IPS DF 4.7 (cell line): ENCODE measurements at regions not wholly inside any gene's neighbourhood (a gene's known extent, or its start where the extent isn't known, plus 50 kb on each side); places are given as distances from the start of the nearest gene placed in this dataset.
"Not testable (repeated sequence)": the region's sequence is repeated elsewhere in the genome, so short reads cannot be mapped to it uniquely, and the experiment has no call there.

ENCODE experiments used
- DNase-seq: peaks from one replicate; pipeline ENCODE4 v3.0.0-alpha.2; 2013; ENCODE audit warnings: low spot score; ENCODE audit errors: extremely low read depth

DNA sequence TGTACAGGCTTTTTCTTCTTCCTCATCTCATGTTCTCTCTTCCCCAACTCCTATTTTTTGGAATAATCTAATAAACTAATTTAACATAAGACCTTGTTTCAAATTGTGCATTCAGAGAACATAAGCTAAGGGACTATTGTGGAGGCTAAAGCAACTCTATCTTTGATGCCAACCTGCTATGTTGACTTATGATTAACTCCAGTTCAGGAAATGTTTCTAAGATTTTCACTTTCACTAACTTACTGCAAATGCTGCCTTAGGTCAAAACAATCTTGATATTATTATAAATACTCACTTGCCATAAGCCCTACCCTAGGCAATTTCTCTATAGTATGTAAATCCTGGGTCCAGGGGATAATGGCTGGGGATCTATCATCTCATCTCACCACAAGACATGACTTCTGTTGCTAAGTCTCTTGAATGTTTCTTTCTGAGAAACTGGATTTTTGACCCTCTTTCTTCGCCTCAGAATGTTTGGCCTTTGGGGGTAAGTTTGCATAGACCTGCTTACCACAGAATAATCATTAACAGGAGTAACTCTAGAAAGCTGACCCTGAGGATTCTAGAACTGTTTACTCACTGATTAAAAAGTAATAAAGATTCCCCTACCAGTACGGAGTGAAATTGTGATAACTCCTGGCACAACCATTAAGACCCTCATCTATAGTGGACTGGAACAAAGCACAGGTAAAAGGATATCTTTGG lies 768.1 kb downstream of the GBE1 start:
- no peak for DNase-seq

DNA sequence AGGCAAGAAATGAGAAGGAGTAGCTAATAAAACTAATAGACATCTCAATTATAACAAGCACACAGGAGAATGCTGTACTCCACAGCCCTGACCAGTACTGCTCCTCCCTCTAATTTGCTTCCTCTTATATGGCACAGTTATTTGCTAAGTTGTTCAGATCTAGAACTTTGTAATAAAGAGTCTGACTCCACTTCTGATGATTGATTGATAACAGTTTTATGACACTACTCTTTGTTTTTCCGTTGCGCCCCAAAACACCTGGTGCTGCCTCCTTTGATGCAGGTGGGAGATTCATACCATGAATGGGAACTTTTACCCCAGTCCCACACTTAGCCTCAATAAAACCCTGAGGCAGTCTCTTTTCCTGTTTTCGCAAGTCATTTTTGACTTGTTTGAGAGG lies 777.7 kb downstream of the GBE1 start:
- no peak for DNase-seq

DNA sequence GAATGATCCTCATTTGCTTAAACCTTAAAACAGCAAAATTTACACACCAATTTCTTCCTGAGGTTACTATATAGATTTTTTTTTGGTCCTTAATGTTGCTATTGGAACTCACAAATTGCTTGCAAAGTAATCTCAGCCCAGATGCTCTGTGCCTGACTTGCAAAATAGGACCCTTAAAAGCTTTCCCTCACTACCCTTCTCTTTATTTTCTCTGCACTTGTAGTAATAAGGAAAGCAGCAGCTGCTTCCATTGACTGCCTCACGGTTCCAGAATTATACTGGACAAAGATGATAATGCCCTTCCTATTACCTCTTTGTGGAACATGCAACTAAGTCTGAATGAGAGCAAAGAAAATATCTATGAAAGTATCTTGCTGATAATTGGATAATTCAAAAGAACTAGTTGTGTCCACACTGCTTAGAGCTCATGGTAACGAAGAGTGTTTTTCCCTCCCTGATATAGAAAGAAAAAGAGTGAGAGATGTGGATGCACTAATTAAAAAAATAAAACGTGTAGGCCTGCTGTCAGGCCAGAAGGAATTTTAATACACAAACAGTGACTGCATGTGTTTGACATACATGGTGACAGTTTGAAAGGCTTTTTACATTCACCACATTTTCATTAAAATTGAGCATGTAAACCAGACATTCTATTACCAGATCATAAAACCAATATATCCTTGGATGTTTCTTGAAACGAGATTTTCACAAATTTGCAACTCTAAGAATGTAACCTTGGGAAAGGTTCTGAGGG lies 783.1 kb downstream of the GBE1 start:
- DNase-seq, result no peak

DNA sequence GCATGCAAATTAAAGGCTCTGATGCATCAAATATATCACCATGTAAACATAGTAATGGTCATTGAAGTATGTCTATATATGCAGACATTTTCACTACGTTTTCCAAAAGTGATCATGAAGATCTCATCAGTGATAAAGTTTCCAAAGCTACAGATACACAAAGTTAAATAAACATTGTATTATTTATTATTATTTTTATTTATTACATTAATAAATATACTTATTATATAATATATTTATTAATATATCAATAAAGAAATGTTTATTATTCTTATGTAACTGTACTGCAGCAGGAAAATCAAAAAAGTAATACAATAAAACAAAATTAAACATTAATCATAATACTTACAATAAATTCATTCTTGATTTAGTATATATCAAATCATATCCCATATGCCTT lies 791.2 kb downstream of the GBE1 start:
- no peak for DNase-seq

DNA sequence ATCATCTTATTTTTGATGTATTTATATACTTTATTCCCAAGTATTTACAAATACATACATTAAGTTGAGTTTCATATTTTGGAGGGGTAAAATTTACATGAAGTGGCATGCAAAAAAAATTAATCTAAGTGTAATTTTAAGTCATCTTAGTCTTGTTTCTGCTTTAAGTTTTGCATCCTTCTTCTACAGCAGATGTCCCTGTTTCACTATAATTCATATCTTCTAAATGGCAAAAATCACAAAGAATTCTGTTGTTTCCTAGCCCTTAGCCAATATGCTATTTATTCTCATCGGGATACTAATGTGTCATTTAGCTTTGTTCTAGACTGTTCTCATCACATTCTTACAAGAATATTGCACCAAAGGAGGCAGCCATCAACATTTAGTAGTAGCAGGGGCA lies 831.9 kb downstream of the GBE1 start:
- DNase-seq, result no peak

DNA sequence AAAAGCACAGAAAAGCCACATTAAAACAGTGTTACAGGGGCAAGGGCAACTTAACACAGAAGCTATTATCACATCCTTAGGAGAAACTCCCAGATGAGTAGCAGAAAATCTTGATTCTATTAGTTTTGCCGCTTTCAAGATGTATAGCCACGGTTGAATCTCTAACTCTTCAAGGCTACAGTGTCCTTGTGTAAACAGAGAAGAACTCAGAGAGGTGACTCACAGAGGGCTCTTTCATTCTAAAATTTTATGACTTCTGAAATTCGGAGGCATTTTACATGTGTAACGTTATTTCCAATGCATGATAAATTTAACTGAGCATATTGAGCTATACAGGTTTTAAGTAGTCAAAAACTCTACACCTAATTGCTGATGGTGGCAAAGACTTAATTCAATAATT lies 846.6 kb downstream of the GBE1 start:
- DNase-seq, result no peak

DNA sequence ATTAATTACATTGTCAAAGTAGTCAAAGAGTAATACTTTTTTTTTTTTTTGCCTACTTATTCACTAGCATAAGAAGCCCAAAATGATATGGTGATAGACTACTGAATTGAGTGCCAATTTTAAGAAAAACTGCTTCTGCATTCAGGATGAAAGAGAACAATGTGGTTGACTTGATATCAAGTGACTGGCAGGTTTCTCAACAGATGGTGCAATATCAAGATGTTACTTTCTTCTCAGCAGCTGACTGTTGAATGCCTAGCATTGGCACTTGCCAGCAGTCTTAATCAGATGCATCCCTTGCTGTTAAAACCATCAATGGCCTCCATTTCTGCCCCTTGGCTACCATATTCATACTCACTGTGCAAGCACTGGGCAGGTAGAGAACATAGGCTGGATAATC lies 863.2 kb downstream of the GBE1 start:
- DNase-seq, result no peak

DNA sequence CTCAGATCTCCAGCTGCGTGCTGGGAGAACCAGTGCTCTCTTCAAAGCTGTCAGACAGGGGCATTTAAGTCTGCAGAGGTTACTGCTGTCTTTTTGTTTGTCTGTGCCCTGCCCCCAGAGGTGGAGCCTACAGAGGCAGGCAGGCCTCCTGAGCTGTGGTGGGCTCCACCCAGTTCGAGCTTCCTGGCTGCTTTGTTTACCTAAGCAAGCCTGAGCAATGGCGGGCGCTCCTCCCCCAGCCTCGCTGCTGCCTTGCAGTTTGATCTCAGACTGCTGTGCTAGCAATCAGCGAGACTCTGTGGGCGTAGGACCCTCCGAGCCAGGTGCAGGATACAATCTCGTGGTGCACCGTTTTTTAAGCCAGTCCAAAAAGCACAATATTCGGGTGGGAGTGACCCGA lies 864.4 kb downstream of the GBE1 start:
- DNase-seq, result not testable (repeated sequence)

DNA sequence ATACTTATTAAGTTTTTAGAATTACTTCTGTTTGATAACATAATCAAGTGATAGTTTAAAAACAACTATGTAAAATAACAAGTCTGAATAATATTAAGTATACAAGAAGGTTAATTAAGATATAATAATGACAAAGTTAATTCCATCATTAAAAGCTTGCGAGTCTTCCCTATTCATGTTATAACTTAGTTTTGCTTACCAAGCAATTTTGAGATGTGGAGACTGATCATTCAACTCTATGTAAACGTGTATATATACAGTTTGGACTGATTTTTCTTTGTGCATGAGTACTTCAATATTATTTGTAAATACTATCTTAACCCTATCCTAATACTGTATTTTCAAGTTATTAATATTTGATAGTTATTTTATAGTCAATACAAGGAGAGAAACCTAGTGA lies 870.9 kb downstream of the GBE1 start:
- DNase-seq, result no peak

DNA sequence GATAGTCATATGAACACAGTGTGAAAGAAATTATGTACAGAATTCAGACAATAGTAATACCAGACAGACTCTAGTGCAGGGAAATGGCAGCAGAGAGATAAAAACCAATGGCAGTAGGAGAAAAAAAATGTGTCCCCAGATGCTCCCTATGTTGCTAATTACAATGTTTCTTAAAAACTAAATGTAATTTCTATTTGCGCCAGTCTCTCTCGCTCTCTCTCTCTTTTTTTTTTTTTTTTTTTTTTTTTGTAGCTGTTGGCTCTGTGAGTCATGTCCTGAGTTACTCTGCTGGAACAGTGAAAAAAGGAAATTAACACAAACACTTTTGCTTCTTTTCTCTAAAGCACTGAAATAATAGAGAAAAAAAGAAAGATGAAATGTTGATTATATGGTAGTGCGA lies 871.9 kb downstream of the GBE1 start:
- no peak for DNase-seq

DNA sequence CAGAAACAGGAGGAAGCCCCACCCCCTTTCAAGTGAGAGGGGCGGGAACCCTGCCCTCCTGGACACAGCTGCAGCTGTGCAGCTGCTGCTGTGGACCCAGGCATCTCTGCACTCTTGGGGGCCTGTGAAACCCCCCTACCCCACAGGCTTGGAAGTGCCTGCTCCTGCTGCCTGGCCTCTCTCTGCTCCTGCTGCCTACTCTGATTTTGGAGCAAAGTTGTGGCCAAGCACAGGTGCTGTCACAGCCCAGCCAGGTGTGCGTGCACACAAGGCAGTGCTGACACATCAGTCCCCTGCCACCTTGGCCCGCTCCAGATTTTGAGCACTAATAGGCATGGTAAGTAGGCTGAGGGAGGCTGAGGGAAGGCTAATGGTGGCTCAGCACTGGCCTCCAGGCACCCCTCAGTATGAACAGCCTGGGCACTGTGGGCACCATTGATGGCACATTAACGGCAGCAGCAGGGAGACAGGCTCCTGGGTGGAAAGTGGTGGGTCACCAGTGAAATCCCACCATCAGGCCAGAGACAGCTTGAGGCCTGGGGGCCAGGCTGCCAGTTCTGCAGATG lies 890.9 kb downstream of the GBE1 start:
- no peak for DNase-seq

DNA sequence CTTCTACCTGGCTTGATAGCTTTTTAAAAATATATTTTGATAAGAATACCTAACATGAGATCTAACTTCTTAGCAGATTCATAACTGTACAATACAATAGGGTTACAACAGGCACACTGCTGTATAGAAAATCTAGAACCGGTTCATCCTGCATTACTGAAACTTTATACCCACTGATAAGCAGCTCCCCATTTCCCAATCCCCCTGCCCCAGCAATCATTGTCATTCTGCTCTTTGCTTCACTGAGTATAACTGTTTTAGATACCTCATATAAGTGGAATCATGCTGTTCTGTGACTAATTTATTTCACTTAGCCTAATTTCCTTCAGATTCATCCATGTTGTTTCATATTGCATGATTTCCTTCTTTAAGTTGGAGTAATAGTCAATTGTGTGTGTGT lies 906.0 kb downstream of the GBE1 start:
- no peak for DNase-seq

DNA sequence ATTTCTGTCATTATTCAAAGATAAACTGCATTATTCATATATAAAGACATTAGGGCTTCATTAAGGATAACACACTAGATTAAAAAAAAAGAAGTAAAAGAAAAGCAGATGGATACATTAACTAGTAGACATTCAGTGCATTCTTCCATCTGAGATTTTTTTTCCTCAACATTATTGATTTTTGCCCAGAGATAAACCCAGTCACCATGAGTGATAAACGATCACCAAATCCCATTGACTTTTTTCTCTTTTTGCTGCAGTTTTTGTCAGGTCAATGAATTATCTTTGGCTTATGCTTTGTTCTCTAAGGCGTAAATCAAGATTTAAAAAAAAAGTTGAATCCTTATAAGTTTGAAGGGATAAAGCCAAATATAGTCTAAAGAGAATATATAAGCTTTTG lies 925.0 kb downstream of the GBE1 start:
- DNase-seq, result no peak

DNA sequence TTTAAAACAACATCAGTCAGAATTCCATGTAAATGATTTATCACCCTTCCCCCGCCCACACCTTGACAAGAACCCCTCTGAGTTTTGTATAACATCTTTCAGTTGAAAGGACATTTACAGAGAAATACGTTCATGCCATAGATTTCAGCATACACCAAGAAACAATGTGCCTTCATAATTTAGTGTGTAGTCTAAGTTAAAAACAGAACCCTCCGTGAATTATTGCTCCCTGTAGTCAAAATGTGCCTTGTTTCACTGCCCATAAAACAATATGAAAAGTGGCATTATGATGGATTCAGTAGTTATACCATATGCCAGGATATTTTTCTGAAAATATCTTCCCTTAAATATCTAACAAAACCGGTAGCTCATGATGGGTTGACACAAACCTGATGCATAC lies 953.9 kb downstream of the GBE1 start:
- DNase-seq, result no peak

DNA sequence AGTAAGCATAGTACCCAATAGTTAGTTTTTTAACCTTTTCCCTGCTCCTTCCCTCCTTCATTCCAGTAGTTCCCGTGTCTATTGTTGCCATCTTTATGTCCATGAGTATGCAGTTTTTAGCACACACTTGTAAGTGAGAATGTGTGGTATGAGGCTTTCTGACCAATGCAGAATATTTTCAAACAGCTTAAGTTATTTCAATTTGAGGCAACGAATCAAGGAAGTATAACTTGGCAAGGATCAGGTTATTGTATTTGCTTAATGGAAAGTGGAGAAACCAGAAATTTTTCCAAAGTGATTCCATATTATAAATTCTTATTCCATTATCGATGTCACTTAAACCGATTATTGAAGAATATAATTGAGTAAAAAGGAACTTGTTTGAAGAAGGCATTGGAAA lies 954.8 kb downstream of the GBE1 start:
- DNase-seq, result no peak

DNA sequence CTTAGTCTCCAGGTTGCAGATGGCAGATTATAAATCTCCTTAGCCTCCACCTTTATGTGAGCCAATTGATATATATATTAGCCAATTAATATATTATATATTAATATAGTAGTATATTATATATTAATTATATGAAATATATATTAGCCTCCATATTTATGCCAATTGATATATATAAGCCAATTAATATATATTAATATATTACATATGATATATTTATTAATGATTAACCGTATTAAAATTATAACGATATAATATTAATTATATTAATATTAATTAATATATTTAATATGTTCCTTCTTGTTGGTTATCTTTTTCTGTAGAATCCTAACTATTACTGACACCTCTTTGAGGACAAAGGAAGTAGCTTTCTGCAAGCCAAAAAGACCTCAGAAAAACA lies 972.5 kb downstream of the GBE1 start:
- DNase-seq, result no peak

DNA sequence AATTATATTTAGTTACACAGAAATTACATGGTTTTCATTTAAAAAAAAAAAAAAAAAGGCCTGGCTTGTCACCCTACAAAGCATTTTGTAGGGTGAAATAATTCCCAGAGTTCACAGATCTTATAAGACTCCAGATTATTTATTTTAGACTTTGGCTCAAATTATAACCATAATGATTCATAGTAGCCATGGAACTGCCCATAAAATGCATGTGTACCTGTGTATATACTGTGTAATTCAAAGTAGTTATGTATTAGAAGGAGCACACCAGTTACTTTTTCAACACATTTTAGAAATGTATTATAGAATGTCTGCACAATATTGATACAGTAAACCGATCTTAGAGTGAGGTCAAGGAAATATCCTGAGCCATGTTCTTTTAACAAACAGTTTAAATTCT lies 975.6 kb downstream of the GBE1 start:
- DNase-seq, result no peak

DNA sequence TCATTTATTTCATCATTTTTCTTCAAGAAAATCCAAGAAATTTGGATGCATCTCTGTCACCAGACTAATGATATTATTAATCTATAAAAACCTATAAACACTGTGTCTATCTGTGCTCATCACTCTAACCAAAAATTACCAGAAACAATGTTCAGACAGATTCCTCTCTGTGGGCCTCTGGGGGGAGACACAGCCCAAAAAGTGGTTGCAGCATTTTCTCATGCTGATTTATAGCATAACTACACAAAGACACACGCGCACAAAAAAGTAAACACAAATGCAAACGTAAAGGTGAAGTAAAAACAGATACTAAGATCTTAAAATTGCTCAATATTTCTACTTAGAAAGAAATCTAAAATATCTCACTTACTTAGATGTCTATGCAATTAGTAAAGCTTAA lies 976.0 kb downstream of the GBE1 start:
- no peak for DNase-seq

DNA sequence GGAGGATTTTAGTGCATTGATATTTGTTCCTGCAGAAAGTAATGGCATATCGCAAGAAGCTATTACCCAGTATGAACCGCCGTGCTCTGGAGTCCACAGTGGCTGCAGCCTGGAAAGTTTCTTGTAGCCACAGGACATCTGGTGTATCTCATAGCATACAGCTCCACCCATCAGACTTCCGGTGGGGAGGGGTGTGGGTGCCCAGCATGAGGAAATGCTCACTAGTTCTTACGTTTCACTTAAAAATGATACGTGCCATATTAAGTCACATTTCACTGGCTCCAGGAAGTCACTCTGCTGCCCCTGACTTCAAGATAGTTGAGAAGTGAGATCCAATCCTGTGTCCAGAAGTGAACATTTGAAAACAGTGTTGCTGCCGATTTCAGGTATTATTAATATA lies 990.4 kb downstream of the GBE1 start:
- DNase-seq, result no peak

DNA sequence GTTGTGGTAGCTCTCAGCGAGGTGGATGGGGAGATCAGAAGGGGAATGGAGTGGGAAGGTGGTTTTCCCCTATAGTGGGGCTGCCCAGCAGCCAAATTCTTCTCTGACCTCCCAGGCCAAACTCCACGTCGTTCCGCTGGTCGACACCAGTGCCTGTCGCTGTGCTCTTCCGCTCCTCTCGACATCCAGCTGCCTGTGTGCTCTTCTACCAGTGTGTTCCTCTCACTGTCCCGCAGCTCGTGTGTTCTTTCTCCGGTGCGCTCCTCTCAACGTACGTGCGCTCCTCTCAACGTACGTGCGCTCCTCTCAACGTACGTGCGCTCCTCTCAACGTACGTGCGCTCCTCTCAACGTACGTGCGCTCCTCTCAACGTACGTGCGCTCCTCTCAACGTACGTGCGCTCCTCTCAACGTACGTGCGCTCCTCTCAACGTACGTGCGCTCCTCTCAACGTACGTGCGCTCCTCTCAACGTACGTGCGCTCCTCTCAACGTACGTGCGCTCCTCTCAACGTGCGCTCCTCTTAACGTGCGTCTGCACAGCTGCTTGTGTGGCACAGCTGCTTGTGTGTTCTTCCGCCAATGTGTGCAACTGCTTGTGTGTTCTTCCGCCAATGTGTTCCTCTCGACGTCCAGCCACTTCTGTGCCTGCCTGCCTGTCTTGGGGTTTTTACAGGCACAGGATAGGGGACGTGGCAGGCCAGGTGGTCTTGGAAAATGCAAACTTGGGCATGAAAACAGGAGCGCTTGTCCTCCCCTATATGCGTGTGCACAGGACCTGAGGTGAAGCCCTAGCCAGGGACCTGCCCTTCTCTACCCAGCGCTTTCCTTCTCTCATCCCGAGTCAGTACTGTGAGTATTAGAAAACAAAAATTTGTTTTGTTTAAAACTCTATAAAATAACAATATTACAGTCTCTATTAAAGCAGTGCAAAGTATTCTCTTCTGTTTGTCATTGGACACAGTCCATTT lies 991.1 kb downstream of the GBE1 start:
- no peak for DNase-seq

DNA sequence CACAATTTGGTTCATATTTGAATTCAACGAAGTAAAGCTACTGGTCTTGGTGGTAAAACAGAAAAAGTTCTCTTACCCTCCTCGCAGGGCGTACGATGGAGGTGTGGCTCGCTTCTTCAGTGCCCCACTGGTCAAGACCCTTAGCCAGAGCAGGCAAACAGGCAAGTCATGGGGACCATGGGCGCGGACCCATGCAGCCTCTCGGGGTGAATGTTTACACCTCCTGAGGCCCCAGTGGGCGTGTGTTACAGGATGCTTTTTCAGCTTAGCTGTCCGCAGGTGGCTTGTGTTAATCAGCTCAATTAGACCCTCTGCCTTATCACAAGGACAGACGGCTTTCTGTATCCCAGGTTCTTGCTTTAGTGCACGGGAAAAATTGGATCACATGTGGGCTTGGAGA lies 991.8 kb downstream of the GBE1 start:
- no peak for DNase-seq

DNA sequence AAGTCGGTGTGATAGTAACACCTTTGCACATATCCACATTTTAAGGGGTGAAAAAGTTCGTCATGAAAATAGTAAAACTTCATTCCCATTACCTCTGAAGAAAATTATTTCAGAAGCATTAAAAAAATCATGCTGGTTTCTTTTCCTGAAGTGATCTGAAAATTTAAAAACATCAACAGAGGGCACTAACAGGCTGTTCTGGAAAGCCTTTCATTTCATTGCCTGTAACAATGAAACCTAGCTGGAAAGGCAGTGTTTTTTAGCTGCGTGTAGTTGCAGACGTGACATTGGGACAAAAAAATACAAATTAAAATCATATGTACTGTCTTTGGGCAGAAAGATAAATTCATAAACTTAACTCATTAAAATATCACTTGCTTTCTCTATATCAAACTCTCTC lies 993.8 kb downstream of the GBE1 start:
- no peak for DNase-seq
